NCI-H1092 (cell line): ENCODE measurements at regions not wholly inside any gene's neighbourhood (a gene's known extent, or its start where the extent isn't known, plus 50 kb on each side); places are given as distances from the start of the nearest gene placed in this dataset.

Source experiments
- DNase-seq: peaks from one replicate; lab custom pipeline; 2025; lab: John Stamatoyannopoulos, UW

DNA sequence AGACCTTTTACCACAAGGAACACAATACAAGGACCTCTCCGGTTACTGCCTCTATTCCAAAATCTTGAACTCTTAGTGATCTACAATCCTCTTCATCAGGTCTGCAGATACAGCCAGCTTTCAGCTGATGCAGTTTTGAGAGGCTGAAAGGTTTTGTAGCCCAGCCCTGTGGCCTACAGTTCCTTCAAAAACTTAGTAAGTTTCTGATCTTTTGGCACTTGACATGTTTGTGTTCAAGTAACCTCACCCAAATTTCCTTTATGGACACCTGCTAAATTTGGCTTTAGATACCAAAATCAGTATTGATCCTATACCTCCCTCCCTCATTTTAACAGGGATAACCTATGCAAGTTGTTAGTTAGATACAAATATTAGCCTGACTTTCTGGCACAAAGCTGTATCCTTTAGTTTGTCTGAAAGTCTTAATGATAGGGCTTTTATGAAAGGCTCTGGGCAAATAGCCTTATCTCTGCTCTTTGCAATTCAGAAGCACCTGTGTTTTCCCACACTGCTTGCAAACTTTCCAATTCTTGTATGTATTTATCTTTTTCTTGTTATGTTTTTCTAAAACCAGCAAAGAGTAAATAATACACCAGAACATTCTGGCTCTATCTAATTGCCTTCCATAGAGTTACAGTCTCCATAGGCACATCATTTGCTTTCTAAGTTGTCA, 650.5 kb upstream of the KLHL29 start:
- no peak for DNase-seq

- no peak for DNase-seq
These were observed 647.8 kb upstream of the KLHL29 start for GRCh38 chr2:22737144-22737543.

DNA sequence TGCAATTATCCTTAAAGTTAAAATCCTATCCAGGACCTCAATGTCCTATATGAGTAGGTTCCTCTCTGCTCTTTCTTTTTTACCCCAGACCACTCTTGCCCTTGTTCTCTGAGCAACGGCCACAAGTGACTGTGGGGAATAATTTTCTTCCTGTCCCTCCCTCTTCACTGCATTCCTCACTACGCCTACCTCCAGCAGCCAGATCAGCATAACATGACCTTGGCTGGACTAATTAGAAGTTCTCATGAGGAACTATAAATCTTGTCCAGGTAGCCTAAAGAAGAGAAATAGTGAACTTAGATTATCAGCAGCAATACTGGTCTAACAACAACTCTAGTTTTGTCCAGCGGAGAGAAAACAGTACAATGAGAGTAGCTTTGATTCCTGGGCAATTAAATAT, 643.8 kb upstream of the KLHL29 start:
- no peak for DNase-seq

DNA sequence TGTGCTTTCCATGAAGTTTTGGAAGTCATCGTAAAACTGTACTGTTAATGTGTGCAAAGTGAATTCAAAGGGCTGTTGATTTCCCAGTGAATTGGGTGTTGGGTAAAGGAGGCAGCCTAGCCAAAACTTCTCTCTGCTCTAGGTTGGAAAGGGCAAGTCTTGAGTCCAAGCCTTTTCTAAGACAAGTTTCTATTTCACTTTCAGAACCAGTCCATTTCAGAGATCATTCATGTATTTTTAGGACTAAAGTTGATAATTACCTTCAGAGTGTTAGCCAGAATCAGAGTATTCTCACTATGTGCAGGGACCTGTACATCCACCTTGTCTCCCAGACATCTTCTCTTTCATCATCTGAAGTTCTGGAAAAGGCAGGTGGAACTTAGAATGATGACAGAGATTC, 636.1 kb upstream of the KLHL29 start:
- DNase-seq: no peak

GRCh38 chr2:22753476-22753875, 631.5 kb upstream of the KLHL29 start:
- no peak for DNase-seq

- DNase-seq: no peak
These were observed 628.5 kb upstream of the KLHL29 start for GRCh38 chr2:22756276-22757043.

GRCh38 chr2:22769497-22769896, 615.5 kb upstream of the KLHL29 start:
- DNase-seq: no peak

DNA sequence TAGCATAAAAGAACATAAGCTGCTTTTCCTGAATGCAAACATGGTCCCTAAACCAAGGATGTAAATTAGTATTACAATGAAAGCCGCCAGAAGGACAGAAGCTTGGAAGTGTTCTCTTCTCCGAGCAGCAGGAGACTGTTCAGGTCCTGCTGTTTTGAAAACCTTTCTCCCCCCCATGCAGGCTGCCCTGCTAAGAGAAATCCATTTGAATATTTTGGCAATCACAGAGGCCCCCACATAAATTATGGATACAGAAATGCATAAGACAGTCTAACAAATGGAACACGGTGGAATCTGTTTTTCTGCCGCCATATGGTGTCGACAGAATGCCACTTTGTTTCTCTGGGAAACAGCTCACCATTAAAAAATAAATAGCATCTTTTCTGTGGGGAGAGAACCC, 600.4 kb upstream of the KLHL29 start:
- DNase-seq: no peak

- no peak for DNase-seq
These were observed 598.2 kb upstream of the KLHL29 start for GRCh38 chr2:22786817-22787216.

GRCh38 chr2:22787745-22788144, 597.2 kb upstream of the KLHL29 start:
- no peak for DNase-seq

DNA sequence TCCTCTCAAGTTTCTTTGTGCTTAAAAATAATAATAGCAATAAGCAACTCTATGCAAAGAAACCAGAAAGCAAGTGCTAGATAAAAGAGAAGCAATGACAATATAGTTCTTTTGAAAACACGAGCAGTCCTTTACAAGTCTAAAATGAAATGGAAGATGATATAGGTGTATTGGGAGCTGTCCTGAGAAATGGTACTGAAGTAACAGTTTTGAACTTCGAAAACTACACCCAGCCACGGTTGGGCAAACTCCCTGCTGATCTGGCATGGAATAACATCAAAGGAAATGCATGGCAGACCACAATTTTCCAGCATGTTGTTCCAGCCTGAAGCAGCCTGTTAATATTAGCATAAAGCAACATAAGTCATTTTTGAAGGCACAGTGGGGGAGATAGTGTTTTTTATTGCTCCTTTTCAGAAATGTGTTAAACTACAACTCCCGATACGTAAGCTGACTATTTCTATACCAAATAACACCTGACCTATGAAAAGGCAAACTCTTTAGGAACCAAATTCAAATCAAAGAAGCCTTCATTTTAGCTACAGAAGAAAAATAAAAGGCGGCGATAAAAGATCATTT, 596.1 kb upstream of the KLHL29 start:
- DNase-seq: no peak

GRCh38 chr2:22795287-22795866, 589.6 kb upstream of the KLHL29 start:
- DNase-seq: no peak

DNA sequence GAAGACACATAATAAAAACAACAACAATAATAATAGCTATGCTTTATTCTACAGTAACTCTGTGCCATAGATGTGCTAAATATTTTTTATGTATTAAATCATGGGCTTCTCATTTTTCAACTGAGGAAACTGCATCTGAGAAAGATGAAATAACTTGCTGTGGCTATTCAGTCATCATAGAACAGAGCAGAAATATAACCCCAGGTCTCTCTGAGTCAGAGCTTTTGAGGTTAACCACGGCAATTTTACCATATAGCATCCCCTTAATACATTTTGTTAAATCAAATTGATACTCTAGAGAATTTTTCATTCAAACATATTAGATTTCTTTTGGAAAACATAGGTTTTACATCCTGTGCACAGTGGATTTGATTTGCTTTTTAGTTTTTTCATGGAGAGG, 586.6 kb upstream of the KLHL29 start:
- DNase-seq: no peak

GRCh38 chr2:22800412-22800811, 584.6 kb upstream of the KLHL29 start:
- no peak for DNase-seq

DNA sequence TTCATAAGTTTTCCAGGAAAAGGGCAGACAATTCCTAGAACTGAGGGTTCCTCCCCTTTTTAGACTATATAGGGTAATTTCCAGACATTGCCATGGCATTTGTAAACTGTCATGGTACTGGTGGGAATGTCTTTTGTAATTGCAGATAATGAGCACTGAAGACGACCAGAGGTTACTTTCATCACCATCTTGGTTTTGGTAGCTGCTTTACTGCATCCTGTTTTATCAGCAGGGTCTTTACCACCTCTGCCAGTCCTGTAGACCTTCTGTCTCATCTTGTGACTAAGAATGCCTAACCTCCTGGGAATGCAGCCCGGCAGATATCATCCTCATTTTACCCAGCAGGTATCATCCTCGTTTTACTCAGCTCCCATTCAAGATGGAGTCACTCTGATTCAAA, 583.9 kb upstream of the KLHL29 start:
- DNase-seq: no peak

DNA sequence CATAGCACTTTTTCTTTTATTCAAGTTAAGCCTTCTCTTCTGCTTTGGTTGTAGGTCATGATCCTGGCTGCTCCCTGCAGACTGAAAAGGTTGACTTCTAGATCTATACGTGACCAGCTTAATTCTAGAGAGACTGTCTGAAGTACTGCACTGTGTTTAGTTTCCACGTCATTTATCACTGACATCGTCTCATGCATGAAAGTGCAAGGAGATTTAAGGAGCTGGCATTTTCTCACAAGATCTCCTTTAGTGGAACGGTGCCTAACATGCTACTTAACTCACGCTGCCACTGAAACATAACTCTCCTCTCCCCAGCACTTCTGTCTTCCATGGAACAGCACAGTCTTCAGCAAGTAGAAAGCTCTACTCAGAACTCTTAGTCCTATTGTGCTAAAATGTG, 583.0 kb upstream of the KLHL29 start:
- no peak for DNase-seq

DNA sequence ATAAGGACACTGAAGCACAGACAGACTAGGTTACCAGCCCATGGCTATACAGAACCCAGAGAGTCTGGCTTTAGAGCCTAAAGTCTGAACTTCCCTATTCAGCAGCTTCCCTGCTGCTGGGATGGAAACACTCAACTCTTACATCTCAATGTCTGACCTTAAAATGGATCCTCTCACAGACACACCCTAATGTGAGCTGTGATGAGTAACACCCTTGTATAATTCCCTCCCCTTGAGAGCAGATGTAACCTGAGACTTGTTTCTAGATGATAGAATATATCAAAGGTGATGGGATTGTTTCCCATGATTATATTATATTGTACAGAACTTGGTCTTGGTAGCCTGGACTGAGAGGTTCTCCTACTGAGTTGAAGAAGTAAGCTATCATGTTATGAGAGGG, 577.1 kb upstream of the KLHL29 start:
- no peak for DNase-seq

DNA sequence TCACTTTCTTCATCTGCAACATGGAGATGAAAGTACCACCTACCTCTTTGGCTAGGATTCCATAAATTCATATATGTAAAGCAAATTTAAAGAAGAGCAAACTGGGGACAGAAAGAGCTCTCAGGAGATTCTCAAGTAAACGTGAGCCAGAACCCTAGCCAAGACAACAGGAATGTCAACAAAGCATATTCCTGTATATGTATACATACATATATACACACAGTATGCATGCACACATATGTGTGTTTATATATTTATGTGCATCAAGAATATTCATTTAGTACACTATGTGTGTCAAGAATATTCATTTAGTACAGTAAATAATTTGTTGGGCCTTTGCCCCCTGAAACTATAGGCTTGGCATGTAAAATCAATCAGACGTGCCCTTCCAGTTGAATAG, 574.4 kb upstream of the KLHL29 start:
- DNase-seq: no peak

DNA sequence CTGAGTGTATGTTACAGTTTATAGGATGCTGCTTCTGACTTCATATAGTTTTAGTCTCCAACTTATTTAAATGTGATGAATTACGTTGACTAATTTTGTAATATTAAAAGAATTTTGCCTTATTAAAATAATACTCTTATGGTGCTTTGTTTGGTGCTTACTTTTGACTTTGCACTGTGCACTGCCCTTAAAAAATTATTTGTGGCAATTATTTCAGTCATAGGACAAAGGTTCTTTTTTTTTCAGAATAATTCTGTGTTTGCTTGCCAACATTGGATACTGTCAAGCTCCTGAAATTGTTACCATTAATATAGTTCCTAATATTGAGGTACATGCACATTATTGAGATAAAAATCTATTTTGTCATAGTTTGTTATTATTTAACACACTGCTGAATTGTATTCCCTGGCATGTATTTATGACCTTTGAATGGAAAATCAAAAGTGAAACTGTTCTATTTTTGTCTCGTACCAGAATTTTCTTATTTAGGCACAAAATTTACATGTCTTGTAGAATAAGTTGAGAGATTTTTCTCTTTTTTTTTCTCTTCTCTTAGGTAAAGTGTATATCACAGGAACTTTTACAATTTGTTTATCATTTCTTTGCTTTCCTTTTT, 572.8 kb upstream of the KLHL29 start:
- no peak for DNase-seq

GRCh38 chr2:22817197-22817596, 567.8 kb upstream of the KLHL29 start:
- no peak for DNase-seq

GRCh38 chr2:22821458-22821857, 563.5 kb upstream of the KLHL29 start:
- no peak for DNase-seq

- DNase-seq: no peak
These were observed 562.1 kb upstream of the KLHL29 start for GRCh38 chr2:22822835-22823234.

DNA sequence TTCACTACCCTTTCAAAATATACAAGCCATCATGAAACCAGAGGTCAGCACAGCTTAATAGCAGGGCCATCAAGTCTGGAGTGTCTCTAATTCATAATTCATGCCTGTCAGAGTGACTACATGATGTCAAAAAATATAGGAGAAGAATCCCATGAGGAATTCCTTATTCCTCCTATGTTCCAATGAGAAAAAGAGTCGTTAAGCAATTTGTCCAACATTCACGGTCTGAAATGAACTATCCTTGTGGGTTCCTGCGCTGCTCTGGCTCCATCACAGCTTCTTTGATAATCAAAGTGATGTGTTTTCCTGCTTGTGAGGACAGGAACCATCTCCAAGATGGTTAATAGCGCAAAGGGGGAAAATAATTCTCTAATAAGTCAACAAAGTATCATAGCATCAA, 560.4 kb upstream of the KLHL29 start:
- no peak for DNase-seq
